PFSK-1 (cell line): ENCODE measurements at regions not wholly inside any gene's neighbourhood (a gene's known extent, or its start where the extent isn't known, plus 50 kb on each side); places are given as distances from the start of the nearest gene placed in this dataset.

ENCODE experiments used
- FOXP2 ChIP-seq: optimal IDR thresholded peaks from 2 replicates; pipeline ENCODE3; 2011; ENCODE audit warnings: borderline replicate concordance, control low read depth, inconsistent platforms; ENCODE audit not compliant: insufficient read depth; ENCODE audit errors: extremely low read length, extremely low read depth
- POLR2AphosphoS5 ChIP-seq: IDR thresholded peaks from 2 replicates; pipeline ENCODE4 v1.6.1; 2012; ENCODE audit warnings: low read depth, mild to moderate bottlenecking, control low read depth, low read length, moderate library complexity
- REST ChIP-seq, 2 experiments: IDR thresholded peaks; 2 replicates each; pipeline versions ENCODE4 v1.6.1 to v1.8.0; 2011 to 2012; ENCODE audit warnings: low read depth in 2 of 2, low read length in 2 of 2, control low read depth in 1 of 2, inconsistent platforms in 1 of 2, mild to moderate bottlenecking in 1 of 2, moderate library complexity in 1 of 2; ENCODE audit not compliant: insufficient read depth in 1 of 2
- SIN3A ChIP-seq: IDR thresholded peaks from 2 replicates; pipeline ENCODE4 v1.6.1; 2012; ENCODE audit warnings: mild to moderate bottlenecking, low read length, moderate library complexity, borderline replicate concordance; ENCODE audit not compliant: insufficient read depth
- TAF1 ChIP-seq: IDR thresholded peaks from 2 replicates; pipeline ENCODE4 v1.6.1; 2012; ENCODE audit warnings: low read length, control low read depth, borderline replicate concordance; ENCODE audit not compliant: insufficient read depth

DNA sequence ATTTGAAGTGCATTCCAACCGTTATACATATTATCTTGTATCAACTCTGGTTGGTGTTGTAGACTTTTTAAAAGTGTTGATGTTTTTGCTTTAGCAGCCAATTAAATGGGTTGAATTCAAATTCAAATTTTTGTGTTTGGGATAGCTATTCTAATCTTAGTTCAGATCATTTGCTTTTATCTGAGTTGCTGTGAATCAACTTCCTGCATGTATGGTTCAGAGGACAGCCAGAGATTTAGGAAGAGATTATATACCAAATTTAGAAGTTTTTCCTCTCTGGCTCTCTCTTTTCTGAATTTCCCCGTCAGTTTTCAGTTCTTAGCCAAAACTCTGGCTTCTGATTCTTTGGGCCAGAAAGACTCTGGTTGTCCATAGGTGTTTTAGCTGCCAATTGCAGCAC is 415.5 kb downstream of the NUF2 start:
- no peak for TF ChIP-seq TAF1
- no peak for TF ChIP-seq POLR2AphosphoS5
- TF ChIP-seq REST (IDR thresholded peaks at IDR 0.05; ENCODE audit: insufficient read depth in 1 of 2, low read depth in 2 of 2, low read length in 2 of 2): no peak
- TF ChIP-seq SIN3A: no peak
- TF ChIP-seq FOXP2: no peak

DNA sequence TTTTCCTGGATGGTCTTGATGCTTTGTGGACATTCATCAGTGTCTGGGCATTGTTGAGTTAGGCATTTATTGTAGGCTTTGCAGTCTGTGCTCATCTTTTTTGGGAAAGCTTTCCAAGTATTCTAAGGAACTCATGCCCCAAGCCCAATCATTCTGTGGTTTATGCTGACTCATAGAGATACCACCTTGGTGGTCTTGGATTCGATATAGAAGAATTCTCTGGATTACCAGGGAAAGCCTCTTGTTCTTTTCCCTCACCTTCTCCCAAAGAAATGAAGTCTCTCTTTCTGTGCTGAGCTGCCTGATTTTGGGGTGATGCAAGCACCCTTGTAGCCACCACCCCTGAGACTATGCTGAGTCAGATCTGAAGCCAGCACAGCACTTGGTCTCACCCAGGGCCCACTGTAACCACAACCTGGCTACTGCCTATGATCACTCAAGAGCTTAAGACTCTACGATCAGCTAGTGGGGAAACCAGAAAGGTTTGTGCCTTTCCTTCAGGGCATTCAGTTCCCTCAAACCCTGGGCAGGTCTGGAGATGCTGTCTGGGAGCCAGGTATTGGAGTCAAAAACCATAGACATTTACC is 422.6 kb downstream of the NUF2 start:
- TF ChIP-seq TAF1 (no peak), FOXP2 (no peak)

DNA sequence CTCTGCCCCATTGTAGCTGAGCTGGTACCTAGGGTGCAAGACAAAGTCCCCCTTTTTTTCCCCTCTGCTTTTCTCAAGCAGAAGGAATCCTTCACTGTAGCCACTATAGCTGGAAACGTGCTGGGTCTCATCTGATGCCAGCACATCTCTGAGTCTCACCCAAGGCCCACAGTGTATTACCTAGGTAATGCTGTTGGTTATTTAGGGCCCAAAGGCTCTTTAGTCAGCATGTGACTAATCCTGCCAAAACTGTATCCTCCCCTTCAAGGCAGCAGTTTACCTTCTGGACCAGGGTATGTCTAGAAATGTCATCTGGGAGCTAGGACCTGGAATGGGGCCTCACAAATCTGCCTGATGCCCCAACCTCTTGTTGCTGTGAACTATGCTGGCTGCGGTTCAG is 423.4 kb downstream of the NUF2 start:
- TF ChIP-seq FOXP2: no peak
- TF ChIP-seq TAF1: no peak
- no peak for TF ChIP-seq REST (IDR thresholded peaks at IDR 0.05; ENCODE audit: insufficient read depth in 1 of 2, low read depth in 2 of 2, low read length in 2 of 2)
- no peak for TF ChIP-seq SIN3A
- no peak for TF ChIP-seq POLR2AphosphoS5

- TF ChIP-seq POLR2AphosphoS5 (no peak), SIN3A (no peak), REST (IDR thresholded peaks at IDR 0.05; ENCODE audit: insufficient read depth in 1 of 2, low read depth in 2 of 2, low read length in 2 of 2) (no peak), TAF1 (no peak), FOXP2 (no peak)
Measured at GRCh38 chr1:163747261-163747660, 425.5 kb downstream of the NUF2 start.

DNA sequence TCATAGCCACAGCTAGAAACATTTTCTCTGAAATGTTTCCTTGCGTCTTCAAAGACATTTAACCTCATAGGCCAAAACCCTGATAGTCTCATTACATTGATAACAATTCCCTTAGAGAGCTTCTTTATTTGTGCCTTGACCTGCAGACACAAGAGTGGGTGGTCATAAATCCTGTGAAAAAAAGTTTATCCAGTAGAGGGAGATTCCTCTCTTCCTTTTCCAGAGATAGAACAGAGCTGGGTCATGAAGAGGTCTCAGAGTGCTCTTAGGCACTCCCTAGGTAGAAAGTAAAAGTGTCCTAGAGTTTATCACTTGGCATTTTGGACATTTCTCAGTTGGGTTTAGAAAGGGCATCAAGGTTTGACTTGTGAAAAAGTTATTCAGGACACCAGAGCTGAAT is 426.1 kb downstream of the NUF2 start:
- no peak for TF ChIP-seq TAF1
- TF ChIP-seq SIN3A: no peak
- no peak for TF ChIP-seq FOXP2
- no peak for TF ChIP-seq REST (IDR thresholded peaks at IDR 0.05; ENCODE audit: insufficient read depth in 1 of 2, low read depth in 2 of 2, low read length in 2 of 2)
